Ascending aorta (tissue), 2 donors: ENCODE measurements at regions not wholly inside any gene's neighbourhood (a gene's known extent, or its start where the extent isn't known, plus 50 kb on each side); places are given as distances from the start of the nearest gene placed in this dataset.

Experiments used
- DNase-seq, 2 donors: peaks; one replicate each; pipeline ENCODE4 v3.0.0-alpha.2; 2019; ENCODE audit warnings: low spot score in 2 of 2
- H3K27ac ChIP-seq, 2 donors: fragments of 200-600 bp; sonication (generic); one replicate each; pipeline ENCODE4 v1.5.1; 2016 to 2017; ENCODE audit warnings: mild to moderate bottlenecking in 1 of 2
- H3K27me3 ChIP-seq: fragments of 200-600 bp; sonication (generic); one replicate; pipeline ENCODE4 v1.5.1; 2017
- H3K36me3 ChIP-seq, 2 donors: fragments of 200-600 bp; sonication (generic); one replicate each; pipeline ENCODE4 v1.5.1; 2016
- H3K4me1 ChIP-seq, 2 donors: fragments of 200-600 bp; sonication (generic); one replicate each; pipeline ENCODE4 v1.5.1; 2016 to 2017; ENCODE audit warnings: mild to moderate bottlenecking in 1 of 2
- H3K4me3 ChIP-seq, 2 donors: fragments of 200-600 bp; sonication (generic); one replicate each; pipeline ENCODE4 v1.5.1; 2016 to 2017; ENCODE audit warnings: mild to moderate bottlenecking in 1 of 2
- H3K9me3 ChIP-seq, 2 donors: fragments of 200-600 bp; sonication (generic); one replicate each; pipeline ENCODE4 v1.5.1; 2016
- intact Hi-C: fragments of 100-400 bp; cut with DNase I; formaldehyde crosslinking; loops from one replicate; pipeline ENCODE4 v1.15.1; 2023
- TF ChIP-seq, protein P1 (sequence below), 3 experiments: fragments of 200-600 bp in 2 of 3; fragments of 450-650 bp in 1 of 3; sonication (generic) in 2 of 3; IDR thresholded peaks; one replicate each; pipeline ENCODE4 v1.5.1; 2016 to 2019; ENCODE audit warnings: antibody characterized with exemption in 3 of 3, mild to moderate bottlenecking in 1 of 3, moderate library complexity in 1 of 3

DNA sequence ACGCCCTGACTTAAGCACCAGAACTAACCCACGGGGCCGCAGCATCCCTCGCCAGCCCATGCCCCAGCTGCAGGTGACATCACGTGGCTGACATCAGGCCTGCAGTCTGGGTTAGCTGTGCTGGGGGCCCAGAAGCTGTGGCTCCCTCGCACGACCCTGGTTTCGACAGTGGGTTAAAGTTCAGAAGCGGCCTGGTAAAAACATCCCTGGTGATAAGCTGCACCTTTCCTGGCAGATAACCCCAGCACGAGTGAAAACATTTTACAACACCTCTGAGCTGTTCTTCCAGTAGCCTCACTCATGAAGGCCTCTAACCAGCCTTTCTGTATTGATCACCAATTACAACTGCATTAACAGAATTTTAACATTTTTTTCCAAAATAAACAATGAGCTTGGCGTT is 136.4 kb upstream of the RREB1 start:
- DNase-seq = no peak
- no peak overlapping the region for H3K27ac ChIP-seq
- intact Hi-C loops = no loop called here

DNA sequence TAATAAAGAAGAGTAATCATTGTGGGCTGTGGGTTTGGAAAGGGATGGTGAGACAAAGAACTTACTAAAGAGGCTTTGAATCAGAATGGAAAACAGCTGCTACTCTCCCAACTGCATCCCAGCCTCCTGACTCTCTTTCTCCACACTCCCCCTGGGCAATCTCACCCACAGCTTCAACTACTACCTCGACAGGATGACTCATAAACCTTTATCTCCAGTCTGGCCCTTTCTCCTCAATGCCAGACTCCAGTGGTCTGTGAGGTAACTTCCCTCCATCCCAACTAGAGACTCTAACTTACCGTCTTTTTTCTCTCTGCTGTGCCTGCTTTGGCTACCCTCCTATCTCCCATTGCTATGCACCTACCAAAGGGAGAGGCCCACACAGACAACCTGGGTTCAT is 135.3 kb upstream of the RREB1 start:
- TF ChIP-seq, protein P1, sequence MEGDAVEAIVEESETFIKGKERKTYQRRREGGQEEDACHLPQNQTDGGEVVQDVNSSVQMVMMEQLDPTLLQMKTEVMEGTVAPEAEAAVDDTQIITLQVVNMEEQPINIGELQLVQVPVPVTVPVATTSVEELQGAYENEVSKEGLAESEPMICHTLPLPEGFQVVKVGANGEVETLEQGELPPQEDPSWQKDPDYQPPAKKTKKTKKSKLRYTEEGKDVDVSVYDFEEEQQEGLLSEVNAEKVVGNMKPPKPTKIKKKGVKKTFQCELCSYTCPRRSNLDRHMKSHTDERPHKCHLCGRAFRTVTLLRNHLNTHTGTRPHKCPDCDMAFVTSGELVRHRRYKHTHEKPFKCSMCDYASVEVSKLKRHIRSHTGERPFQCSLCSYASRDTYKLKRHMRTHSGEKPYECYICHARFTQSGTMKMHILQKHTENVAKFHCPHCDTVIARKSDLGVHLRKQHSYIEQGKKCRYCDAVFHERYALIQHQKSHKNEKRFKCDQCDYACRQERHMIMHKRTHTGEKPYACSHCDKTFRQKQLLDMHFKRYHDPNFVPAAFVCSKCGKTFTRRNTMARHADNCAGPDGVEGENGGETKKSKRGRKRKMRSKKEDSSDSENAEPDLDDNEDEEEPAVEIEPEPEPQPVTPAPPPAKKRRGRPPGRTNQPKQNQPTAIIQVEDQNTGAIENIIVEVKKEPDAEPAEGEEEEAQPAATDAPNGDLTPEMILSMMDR (IDR thresholded peaks at IDR 0.05) = no peak
- Histone ChIP-seq H3K9me3 (no peaks in the 10 kb centered on the region), H3K36me3 (no peaks in the 10 kb centered on the region), H3K27me3 (no peaks in the 10 kb centered on the region), H3K4me3 (no peak overlapping the region), H3K4me1 (no peaks in the 10 kb centered on the region), H3K27ac (no peak overlapping the region)
- intact Hi-C loops = no loop called here
- no peak for DNase-seq

More for the DNA sequence above, 136.4 kb upstream of the RREB1 start:
- Histone ChIP-seq H3K4me3 (no peak overlapping the region), H3K36me3 (no peaks in the 10 kb centered on the region), H3K9me3 (no peaks in the 10 kb centered on the region), H3K27me3 (no peaks in the 10 kb centered on the region), H3K4me1 (no peaks in the 10 kb centered on the region)
- TF ChIP-seq, protein P1 (IDR thresholded peaks at IDR 0.05) = no peak

DNA sequence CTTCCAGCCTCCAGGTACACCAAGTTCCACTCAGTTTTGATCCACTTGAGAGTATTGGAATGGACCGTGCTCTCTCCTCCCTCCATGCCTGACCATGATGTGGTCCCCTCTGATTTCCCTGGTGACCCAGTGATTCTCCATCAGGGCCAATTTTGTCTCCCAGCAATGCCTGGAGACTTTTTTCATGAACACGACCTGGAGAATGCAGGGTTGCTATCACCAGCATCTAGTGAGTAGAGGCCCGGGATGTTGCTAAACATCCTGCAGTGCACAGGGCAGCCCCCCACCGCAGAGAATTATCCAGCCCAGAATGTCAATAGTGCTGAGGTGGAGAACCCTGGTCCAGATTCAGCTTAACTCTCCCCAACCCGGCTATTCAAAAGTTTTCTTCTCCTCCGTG is 134.0 kb upstream of the RREB1 start:
- Histone ChIP-seq H3K27me3 (no peaks in the 10 kb centered on the region), H3K27ac (no peak overlapping the region), H3K4me1 (no peaks in the 10 kb centered on the region), H3K36me3 (no peaks in the 10 kb centered on the region), H3K9me3 (no peaks in the 10 kb centered on the region), H3K4me3 (no peak overlapping the region)
- DNase-seq = no peak
- TF ChIP-seq, protein P1 (IDR thresholded peaks at IDR 0.05) = no peak
- intact Hi-C loops = no loop called here

DNA sequence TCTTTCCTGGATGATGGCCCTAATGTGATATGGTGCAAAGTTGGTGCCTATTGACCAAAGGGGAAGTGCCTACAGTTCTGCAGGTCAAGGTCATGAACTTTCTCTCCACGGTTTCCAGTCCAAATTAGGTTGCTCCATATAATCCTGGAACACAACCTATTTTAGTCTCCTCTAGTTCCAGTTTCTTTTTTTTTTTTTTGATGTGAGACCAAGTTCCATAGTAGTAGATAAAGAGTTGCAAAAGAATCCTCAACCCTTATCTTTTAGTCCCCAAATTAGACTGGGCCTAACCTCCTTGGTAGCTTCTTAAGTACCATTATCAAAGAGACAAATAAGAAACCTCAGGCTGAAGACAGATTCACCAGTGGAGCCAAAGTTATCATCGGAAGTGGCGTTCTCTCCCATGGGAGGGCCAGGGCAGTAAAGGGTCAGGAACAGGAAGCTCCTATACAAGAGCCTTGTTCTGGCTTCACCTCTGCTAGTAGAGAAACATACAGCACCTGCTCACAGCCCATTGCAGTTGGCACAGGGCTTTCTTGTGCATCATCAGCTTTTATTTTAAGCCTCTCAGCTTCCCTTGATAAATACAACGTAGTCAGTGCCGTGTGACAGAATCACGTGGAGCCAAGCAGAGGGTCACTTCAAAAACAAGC is 132.2 kb upstream of the RREB1 start:
- Histone ChIP-seq H3K4me1 (no peaks in the 10 kb centered on the region), H3K27me3 (no peaks in the 10 kb centered on the region), H3K9me3 (no peaks in the 10 kb centered on the region), H3K27ac (no peak overlapping the region), H3K36me3 (no peaks in the 10 kb centered on the region), H3K4me3 (no peak overlapping the region)
- TF ChIP-seq, protein P1 (IDR thresholded peaks at IDR 0.05) = no peak
- no peak for DNase-seq
- intact Hi-C loops = no loop called here

DNA sequence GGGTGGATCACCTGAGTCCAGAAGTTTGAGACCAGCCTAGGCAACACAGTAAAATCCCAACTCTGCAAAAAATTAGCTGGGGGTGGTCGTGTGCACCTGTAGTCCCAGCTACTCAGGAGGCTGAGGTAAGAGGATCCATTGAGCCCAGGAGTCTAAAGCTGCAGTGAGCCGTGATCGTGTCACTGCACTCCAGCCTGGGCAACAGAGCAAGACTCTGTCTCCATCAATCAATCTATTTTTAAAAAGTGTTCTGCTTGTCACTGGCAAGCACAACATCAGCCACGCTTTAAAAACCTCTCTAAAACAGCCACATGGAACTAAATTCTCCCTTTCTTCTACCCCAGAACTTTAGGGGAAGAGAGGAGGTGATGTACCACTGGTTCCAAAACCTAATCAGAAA is 131.6 kb upstream of the RREB1 start:
- Histone ChIP-seq H3K4me1 (no peaks in the 10 kb centered on the region), H3K9me3 (no peaks in the 10 kb centered on the region), H3K4me3 (no peak overlapping the region), H3K27ac (no peak overlapping the region), H3K36me3 (no peaks in the 10 kb centered on the region), H3K27me3 (no peaks in the 10 kb centered on the region)
- TF ChIP-seq, protein P1 (IDR thresholded peaks at IDR 0.05) = no peak
- intact Hi-C loops = no loop called here
- no peak for DNase-seq

DNA sequence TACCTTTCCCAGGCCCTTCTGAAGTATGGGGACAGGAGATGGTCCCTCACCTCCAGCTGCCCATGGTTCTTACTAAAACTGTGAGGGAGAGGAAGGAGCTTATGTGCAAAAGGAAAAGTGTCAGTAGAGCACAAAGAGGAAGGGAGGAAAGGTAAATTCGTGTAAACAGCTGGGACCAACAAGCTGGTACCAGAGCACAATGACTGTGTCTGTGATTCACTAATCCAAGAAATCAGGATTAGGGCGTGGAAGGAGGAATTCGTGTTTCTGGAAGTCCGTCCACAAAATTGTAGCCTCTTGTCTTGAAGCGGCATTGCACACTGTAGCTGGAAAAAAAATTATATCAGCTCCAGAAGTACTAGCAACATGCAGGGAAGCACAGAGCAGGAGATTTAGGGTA is 129.0 kb upstream of the RREB1 start:
- Histone ChIP-seq H3K9me3 (no peaks in the 10 kb centered on the region), H3K27me3 (no peaks in the 10 kb centered on the region), H3K27ac (no peak overlapping the region), H3K36me3 (no peaks in the 10 kb centered on the region), H3K4me3 (no peak overlapping the region), H3K4me1 (no peaks in the 10 kb centered on the region)
- TF ChIP-seq, protein P1 (IDR thresholded peaks at IDR 0.05) = no peak
- intact Hi-C loops = no loop called here
- DNase-seq = no peak
